C4-2B (cell line): ENCODE measurements at regions not wholly inside any gene's neighbourhood (a gene's known extent, or its start where the extent isn't known, plus 50 kb on each side); places are given as distances from the start of the nearest gene placed in this dataset.

ENCODE experiments used
- ZFX ChIP-seq: fragments of 450-650 bp; IDR thresholded peaks from 2 replicates; pipeline ENCODE4 v1.6.1; 2017
- TF ChIP-seq, protein P1 (sequence below): fragments of 450-650 bp; conservative IDR thresholded peaks from 2 replicates; pipeline ENCODE4 v1.5.1; 2017; ENCODE audit warnings: mild to moderate bottlenecking

DNA sequence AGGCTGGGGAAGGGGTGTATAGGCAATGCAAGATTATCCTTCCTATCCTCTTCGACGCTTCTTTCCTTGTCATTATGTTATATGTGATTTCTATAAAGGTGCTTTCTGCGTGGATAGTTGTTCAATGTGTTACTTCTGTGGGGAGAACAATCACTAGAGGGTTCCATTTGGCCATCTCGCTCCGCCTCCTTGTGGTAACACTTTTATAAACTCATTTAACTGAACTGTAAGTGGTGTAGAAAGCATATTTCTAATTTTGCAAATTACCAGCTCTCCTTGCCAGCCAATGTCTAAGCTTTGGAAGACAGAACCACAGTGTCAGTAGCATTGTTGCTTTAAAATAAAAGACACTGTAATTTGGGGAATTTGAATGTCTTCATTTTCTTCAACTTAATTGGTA, 1093.7 kb upstream of the MIR17HG start:
- TF ChIP-seq, protein P1, sequence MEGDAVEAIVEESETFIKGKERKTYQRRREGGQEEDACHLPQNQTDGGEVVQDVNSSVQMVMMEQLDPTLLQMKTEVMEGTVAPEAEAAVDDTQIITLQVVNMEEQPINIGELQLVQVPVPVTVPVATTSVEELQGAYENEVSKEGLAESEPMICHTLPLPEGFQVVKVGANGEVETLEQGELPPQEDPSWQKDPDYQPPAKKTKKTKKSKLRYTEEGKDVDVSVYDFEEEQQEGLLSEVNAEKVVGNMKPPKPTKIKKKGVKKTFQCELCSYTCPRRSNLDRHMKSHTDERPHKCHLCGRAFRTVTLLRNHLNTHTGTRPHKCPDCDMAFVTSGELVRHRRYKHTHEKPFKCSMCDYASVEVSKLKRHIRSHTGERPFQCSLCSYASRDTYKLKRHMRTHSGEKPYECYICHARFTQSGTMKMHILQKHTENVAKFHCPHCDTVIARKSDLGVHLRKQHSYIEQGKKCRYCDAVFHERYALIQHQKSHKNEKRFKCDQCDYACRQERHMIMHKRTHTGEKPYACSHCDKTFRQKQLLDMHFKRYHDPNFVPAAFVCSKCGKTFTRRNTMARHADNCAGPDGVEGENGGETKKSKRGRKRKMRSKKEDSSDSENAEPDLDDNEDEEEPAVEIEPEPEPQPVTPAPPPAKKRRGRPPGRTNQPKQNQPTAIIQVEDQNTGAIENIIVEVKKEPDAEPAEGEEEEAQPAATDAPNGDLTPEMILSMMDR = no peak
- no peak for TF ChIP-seq ZFX
